ENCODE measurements at regions not wholly inside any gene's neighbourhood (a gene's known extent, or its start where the extent isn't known, plus 50 kb on each side); places are given as distances from the start of the nearest gene placed in this dataset.

- DNase-seq: no peak
These were observed 67.2 kb upstream of the TP63 start for GRCh38 chr3:189563853-189564563.

GRCh38 chr3:189566550-189567130 lies 64.5 kb upstream of the TP63 start:
- DNase-seq: no peak

- DNase-seq: no peak
These were observed 63.9 kb upstream of the TP63 start for GRCh38 chr3:189567322-189567721.

- DNase-seq: no peak
These were observed 63.3 kb upstream of the TP63 start for GRCh38 chr3:189567766-189568420.

- DNase-seq: no peak
These were observed 62.2 kb upstream of the TP63 start for GRCh38 chr3:189568961-189569360.

GRCh38 chr3:189569473-189569872 lies 61.7 kb upstream of the TP63 start:
- DNase-seq: no peak

GRCh38 chr3:189570916-189571315 lies 60.3 kb upstream of the TP63 start:
- no peak for DNase-seq

- DNase-seq: no peak
These were observed 58.9 kb upstream of the TP63 start for GRCh38 chr3:189572249-189572648.

- DNase-seq: no peak
These were observed 58.2 kb upstream of the TP63 start for GRCh38 chr3:189573004-189573403.

- DNase-seq: no peak
These were observed 54.7 kb upstream of the TP63 start for GRCh38 chr3:189576486-189576885.

GRCh38 chr3:189577050-189577951 lies 53.9 kb upstream of the TP63 start:
- no peak for DNase-seq

GRCh38 chr3:189580190-189580589 lies 51.0 kb upstream of the TP63 start:
- DNase-seq: no peak
